Aorta (tissue), 5 donors: ENCODE measurements at regions not wholly inside any gene's neighbourhood (a gene's known extent, or its start where the extent isn't known, plus 50 kb on each side); places are given as distances from the start of the nearest gene placed in this dataset.

Experiments used
- ATAC-seq: fragments of 200-7000 bp; cut with Tn5 transposase; one replicate; pipeline ENCODE4 v1.9.1; 2022; ENCODE audit warnings: moderate library complexity; ENCODE audit not compliant: low FRiP score
- DNase-seq, 2 donors: peaks; one replicate each; pipeline ENCODE4 v3.0.0-alpha.2; 2020
- H3K27ac ChIP-seq, 2 donors: one replicate each; pipeline ENCODE4 v1.5.1; 2013; ENCODE audit warnings: low read length in 2 of 2, mild to moderate bottlenecking in 2 of 2, moderate library complexity in 2 of 2, control low read depth in 1 of 2, inconsistent platforms in 1 of 2, low read depth in 1 of 2
- H3K27me3 ChIP-seq, 2 donors: one replicate each; pipeline ENCODE4 v1.6.1; 2013; ENCODE audit warnings: control low read depth in 1 of 2, low read length in 1 of 2, mild to moderate bottlenecking in 1 of 2, moderate library complexity in 1 of 2; ENCODE audit not compliant: insufficient read depth in 2 of 2, control insufficient read depth in 1 of 2
- H3K36me3 ChIP-seq, 2 donors: one replicate each; pipeline ENCODE4 v1.6.1; 2013; ENCODE audit warnings: control low read depth in 1 of 2, low read length in 1 of 2, mild to moderate bottlenecking in 1 of 2; ENCODE audit not compliant: insufficient read depth in 2 of 2, control insufficient read depth in 1 of 2
- H3K4me1 ChIP-seq, 2 donors: one replicate each; pipeline ENCODE4 v1.6.1; 2013; ENCODE audit warnings: low read length in 2 of 2, control low read depth in 1 of 2, mild to moderate bottlenecking in 1 of 2, moderate library complexity in 1 of 2; ENCODE audit not compliant: insufficient read depth in 2 of 2, control insufficient read depth in 1 of 2
- H3K4me3 ChIP-seq, 2 donors: one replicate each; pipeline ENCODE4 v1.5.1; 2013; ENCODE audit warnings: low read length in 2 of 2, control low read depth in 1 of 2, mild to moderate bottlenecking in 1 of 2
- H3K9me3 ChIP-seq: one replicate; pipeline ENCODE4 v1.6.1; 2013; ENCODE audit warnings: mild to moderate bottlenecking, low read length; ENCODE audit not compliant: control insufficient read depth
- WGBS, 2 donors: extraction: QIAGEN DNeasy Blood & Tissue Kit; methylation state at CpG; one replicate each; pipeline ENCODE4 v1.1.7; 2013; 5-methylcytosine and 5-hydroxymethylcytosine counted together
- intact Hi-C, 2 donors: fragments of 100-400 bp; cut with DNase I; formaldehyde crosslinking; loops; one replicate each; pipeline versions ENCODE4 v1.14.2 to v1.15.0; 2022
- donor health status: healthy with polysubstance abuse.
- donor health status: Bipolar disorder and iron deficiency.
- donor health status: DM: no; HTN: no; CAD: no.
- donor health status: DM: no; HTN: no; CAD: no.
- donor health status: DM: yes; HTN: yes; CAD: no.

DNA sequence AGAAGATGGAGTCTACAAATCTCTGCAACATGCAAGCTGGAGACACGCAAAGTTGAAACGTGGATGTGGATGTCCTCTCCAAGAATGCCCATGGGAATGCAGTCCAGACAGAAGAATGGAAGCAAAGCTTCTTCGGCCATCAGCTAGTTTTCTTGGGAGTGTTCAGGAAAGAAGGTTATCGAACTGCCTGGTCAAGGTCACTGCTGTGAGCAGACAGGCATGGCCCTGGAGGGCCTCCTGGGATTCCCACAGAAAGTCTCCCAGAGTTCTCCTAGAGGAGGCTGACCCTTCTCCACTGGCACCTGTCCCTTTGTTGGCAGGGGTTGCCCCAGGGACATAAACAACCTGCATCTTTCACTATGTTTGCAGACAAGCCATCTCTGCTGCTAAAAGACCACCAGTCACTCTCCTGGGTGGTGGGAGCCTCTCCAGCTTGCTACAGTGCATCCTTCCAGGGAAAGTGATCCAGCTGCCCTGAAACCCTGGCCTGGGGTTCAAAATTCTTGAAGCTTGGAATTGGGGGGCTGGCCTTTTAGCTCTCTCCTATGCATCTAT lies 265.8 kb downstream of the SYK start:
- no peak for DNase-seq
- 83 to 92% methylated on average over 4 of the region's 4 CpGs for WGBS, 2 donors
- ATAC-seq: no peak

DNA sequence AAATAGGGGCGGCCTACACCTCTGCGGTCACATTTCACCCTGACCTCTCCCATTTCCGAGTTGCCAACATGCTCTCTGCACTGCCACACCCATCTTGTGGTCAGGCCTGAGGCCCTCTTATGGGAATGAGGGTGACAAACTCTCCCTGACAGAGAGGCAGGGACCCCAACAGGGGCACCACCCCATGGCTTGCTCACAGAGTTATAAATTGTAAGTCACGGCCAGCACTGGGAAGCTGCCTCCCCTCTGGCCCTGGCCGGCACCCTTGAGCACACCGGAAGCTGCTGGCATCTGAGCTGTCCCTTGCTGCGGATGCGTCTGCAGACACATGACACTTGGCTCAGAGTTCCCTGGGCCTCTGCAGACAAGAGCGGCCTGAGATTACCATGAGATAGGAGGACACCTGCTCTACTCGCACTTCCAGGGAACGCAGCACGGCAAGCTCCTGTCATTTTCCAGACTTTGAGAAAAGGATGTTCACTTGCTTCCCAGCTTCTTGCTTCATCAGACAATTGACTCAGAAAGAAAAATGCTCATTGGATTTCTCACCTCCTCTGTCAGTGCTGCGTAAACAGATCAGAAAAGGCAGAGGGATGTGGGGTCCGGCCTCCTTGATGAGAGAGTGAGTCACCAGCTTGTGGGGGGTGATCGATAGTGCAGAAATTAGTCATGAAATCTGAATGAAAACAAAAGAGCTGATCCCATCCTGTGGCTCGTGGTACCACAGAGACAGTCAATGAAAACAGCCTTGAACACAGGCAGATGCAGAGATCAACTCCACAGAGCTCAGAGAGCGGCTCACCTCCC lies 269.8 kb downstream of the SYK start:
- Histone ChIP-seq H3K4me1 (peaks cover 0 to 2% of the 10 kb centered on the region in 2 donors), H3K27ac (peak overlapping the region in 1 of 2 donors; percentile 28), H3K9me3 (peaks cover 1% of the 10 kb centered on the region), H3K27me3 (no peaks in the 10 kb centered on the region), H3K4me3 (no peak overlapping the region), H3K36me3 (no peaks in the 10 kb centered on the region)
- intact Hi-C loops: no loop called here
- no peak for ATAC-seq
- 77 to 79% methylated on average over 17 of the region's 17 CpGs for WGBS, 2 donors
- no peak for DNase-seq

More for the DNA sequence above, 265.8 kb downstream of the SYK start:
- intact Hi-C loops: no loop called here
- Histone ChIP-seq H3K4me3 (no peak overlapping the region), H3K27me3 (no peaks in the 10 kb centered on the region), H3K36me3 (no peaks in the 10 kb centered on the region), H3K27ac (no peak overlapping the region), H3K4me1 (no peaks in the 10 kb centered on the region), H3K9me3 (peaks cover 1% of the 10 kb centered on the region)

DNA sequence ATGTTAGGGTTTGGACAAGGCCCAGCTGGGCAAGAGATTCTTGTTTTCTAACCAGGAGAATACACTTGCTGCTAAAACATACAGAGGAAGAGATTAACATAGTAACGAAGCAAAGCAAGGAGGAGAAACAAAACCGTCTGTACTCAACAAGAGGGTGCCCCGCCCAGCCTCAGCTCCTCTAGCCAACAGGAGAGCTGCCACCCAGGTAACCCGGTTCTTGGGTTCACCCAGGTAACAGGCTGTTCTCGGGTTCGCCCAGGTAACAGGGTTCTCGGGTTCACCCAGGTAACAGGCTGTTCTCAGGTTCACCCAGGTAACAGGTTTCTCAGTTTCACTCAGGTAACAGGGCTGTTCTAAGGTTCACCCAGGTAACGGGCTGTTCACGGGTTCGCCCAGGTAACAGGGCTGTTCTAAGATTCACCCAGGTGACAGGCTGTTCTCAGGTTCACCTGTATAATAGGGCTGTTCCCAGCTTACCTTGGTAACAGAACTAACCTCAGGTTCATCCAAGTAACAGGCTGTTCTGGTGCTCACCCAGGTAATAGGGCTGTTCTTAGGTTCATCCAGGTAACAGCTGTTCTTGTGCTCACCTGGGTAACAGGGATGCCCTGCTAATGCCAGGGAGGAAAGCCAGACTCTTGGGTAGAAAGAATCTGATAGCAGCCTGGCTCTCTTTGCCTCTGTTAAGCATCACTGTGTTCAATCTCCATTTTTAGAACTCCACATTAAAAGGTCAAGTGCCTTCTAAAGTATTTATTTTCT lies 271.6 kb downstream of the SYK start:
- H3K27ac ChIP-seq: no peak overlapping the region
- ATAC-seq: no peak
- H3K9me3 ChIP-seq: peaks cover 1% of the 10 kb centered on the region
- no peaks in the 10 kb centered on the region for H3K27me3 ChIP-seq
- H3K4me1 ChIP-seq: peaks cover 0 to 2% of the 10 kb centered on the region in 2 donors
- WGBS, 2 donors: 75% methylated on average over 10 of the region's 10 CpGs
- H3K36me3 ChIP-seq: no peaks in the 10 kb centered on the region
- no peak for DNase-seq
- H3K4me3 ChIP-seq: no peak overlapping the region
- intact Hi-C loops: no loop called here

DNA sequence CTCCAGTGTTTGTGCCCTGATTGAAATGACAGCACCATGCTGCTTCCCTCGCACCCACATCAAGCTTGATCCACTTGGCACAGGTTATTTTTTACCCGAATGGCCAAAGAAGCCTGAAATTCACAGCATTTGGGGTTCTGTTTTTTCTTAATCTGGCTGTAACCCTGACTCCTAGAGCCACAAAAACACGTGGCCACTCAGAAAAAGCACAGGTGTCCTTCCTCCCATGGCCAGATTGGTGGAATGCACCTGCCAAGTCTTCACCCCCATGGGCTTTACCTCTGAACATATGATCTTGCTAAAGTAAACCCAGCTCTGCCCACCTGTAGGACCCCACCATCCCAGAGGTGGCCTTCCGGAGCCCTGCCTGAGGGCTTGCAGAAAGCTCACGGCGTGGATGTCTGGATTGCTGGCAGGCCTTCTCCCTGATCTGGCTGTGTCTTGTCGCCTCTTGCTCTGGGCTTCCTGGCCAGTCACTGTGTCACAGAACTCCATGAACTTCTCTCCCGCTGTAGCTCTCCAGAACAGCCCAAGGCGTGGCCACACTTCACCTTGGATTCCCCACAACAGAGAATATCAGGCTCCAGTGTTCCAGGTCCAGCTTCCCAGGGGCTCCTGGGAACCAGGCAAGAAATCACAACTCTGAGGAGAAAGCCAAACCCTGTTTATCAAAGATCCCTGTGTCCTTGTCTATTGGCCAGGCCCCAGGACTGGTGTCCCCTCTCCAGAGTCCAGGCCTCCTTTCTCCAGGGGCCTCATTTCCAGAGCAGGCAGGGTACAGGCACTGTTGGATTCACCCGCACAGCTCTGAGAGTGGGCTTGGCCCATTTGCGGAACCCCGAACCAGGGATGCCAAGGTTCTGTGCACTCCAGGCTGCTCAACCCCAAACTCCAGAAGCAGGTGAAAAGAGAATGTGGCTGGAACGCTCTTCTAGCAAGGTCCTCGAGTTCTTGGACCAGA lies 272.5 kb downstream of the SYK start:
- Histone ChIP-seq H3K27me3 (no peaks in the 10 kb centered on the region), H3K27ac (no peak overlapping the region), H3K36me3 (no peaks in the 10 kb centered on the region), H3K9me3 (peaks cover 1% of the 10 kb centered on the region), H3K4me3 (no peak overlapping the region), H3K4me1 (peaks cover 0 to 2% of the 10 kb centered on the region in 2 donors)
- WGBS, 2 donors: 81 to 83% methylated on average over 14 of the region's 14 CpGs
- DNase-seq (no peak), ATAC-seq (no peak)
- intact Hi-C loops: no loop called here

DNA sequence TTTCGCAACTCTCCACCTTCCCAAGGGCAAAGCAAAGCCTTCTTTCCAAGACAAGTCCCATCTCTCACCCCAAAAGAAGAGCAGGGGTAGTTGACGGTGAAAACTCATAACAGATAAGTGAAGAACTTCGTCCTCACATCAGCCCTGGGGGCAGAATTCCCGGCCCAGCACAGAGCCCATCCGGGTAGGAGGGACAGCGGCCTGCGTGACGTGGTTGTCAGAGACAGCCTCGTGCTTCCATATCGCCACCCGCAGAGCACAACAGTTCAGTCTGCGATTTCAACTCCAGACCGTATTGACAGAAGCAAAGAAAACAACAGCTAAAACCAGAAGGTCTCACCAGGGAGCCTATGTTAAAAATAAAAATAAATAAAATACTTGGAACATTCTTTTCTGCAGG lies 273.2 kb downstream of the SYK start:
- intact Hi-C loops: no loop called here
- Histone ChIP-seq H3K27ac (no peak overlapping the region), H3K4me1 (peaks cover 0 to 2% of the 10 kb centered on the region in 2 donors), H3K4me3 (no peak overlapping the region), H3K27me3 (no peaks in the 10 kb centered on the region), H3K36me3 (no peaks in the 10 kb centered on the region), H3K9me3 (no peaks in the 10 kb centered on the region)
- WGBS, 2 donors: 89 to 90% methylated on average over 13 of the region's 13 CpGs
- ATAC-seq (no peak), DNase-seq (no peak)

DNA sequence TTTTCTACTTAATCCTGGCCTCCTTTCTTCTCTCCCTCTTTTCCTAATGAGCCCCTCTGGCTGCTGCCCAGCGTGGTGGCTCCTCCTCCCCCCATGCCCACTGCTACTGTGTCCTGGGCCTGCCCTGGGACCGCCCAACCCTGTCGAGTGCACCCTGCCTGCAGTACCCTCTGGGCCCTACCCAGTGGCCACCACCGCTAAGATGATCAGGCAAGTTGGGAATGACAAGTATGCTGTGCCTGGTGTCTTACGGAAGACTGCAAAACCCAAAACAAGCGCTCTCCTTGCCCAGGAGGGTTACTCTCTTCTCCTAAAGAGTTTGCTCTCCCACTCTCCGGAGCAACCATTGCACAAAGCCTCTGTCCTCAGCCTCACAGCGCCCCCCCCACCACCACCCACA lies 273.7 kb downstream of the SYK start:
- Histone ChIP-seq H3K27me3 (no peaks in the 10 kb centered on the region), H3K4me3 (no peak overlapping the region), H3K4me1 (peaks cover 0 to 2% of the 10 kb centered on the region in 2 donors), H3K9me3 (no peaks in the 10 kb centered on the region), H3K36me3 (no peaks in the 10 kb centered on the region), H3K27ac (no peak overlapping the region)
- intact Hi-C loops: no loop called here
- no peak for ATAC-seq
- 83 to 93% methylated on average over 8 of the region's 8 CpGs for WGBS, 2 donors
- no peak for DNase-seq

DNA sequence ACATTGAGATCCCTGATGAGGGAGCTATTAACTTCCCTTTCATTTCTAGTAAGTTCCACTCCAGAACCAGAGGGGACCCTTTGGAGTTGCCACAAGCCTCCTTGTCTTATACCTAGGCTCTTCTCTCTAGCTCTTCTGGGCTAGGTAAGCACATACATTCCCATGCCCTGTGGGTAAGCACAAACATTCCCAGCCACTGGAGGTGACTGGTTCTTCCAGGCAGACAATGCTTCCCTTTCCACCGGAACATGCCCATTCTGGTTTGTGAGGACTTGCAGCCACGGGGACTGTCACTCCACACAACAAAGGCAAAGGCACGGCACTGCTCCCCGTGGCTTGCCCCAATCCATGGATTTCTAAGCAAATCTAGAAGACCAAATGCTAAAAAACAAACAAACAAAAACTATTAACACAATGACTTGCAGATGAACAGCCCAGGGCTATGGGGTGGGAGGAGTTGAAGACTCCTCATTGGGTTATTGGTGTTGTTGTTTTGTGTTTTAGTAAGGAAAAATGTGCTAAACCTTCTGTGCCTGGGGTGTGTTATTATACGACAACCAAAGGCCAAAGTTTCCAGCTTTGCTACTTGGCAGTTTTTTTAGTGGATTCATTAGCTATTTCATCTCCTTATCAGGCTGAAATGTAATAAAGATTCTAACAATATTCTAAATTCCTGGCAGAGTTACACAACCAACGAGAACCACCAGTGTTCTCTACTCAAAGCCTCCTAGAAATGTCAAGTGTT lies 276.2 kb downstream of the SYK start:
- Histone ChIP-seq H3K27ac (no peak overlapping the region), H3K4me1 (peaks cover 0 to 2% of the 10 kb centered on the region in 2 donors), H3K4me3 (no peak overlapping the region), H3K27me3 (no peaks in the 10 kb centered on the region), H3K9me3 (no peaks in the 10 kb centered on the region), H3K36me3 (no peaks in the 10 kb centered on the region)
- DNase-seq: no peak
- intact Hi-C loops: no loop called here
- WGBS, 2 donors: 78 to 79% methylated on average over 6 of the region's 6 CpGs
- no peak for ATAC-seq

DNA sequence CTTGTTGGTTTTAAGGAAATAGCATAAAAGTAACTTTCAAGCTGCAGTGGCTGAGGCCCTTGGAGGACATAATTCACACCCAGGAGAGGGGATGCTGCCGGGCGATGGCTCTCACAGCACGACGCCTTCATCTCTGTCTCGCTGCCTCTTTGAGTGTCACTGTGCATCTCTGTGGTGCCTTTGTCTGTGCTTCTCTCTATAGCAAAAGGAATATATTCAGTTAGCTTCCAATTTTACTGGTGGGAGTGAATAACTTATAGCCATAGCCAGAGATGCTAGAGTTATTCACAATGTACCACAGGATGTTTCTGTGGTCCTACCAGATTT lies 276.7 kb downstream of the SYK start:
- H3K27me3 ChIP-seq: no peaks in the 10 kb centered on the region
- intact Hi-C loops: no loop called here
- H3K4me3 ChIP-seq: no peak overlapping the region
- no peaks in the 10 kb centered on the region for H3K9me3 ChIP-seq
- H3K36me3 ChIP-seq: no peaks in the 10 kb centered on the region
- DNase-seq: no peak
- no peak for ATAC-seq
- H3K4me1 ChIP-seq: no peaks in the 10 kb centered on the region
- WGBS, 2 donors: 91 to 93% methylated on average over 5 of the region's 5 CpGs
- no peak overlapping the region for H3K27ac ChIP-seq
